Right lobe of liver (tissue), 4 donors: ENCODE measurements at regions not wholly inside any gene's neighbourhood (a gene's known extent, or its start where the extent isn't known, plus 50 kb on each side); places are given as distances from the start of the nearest gene placed in this dataset.

ENCODE experiments used
- CTCF ChIP-seq, 4 donors: fragments of 200-600 bp in 3 of 4; fragments of 450-650 bp in 1 of 4; IDR thresholded peaks; one replicate each; pipeline versions ENCODE4 v1.5.1 to v1.8.0; 2016 to 2022; ENCODE audit warnings: antibody characterized with exemption in 4 of 4, mild to moderate bottlenecking in 2 of 4
- POLR2A ChIP-seq: fragments of 450-650 bp; IDR thresholded peaks from one replicate; pipeline ENCODE4 v1.6.1; 2017; ENCODE audit warnings: antibody characterized with exemption, mild to moderate bottlenecking
- donor health status: DM: no; HTN: no; CAD: no.
- donor health status: DM: no; HTN: no; CAD: no.
- donor health status: DM: no; HTN: yes; CAD: no.

GRCh38 chr19:33905473-33905936 is 108.8 kb downstream of the KCTD15 start:
- TF ChIP-seq CTCF (IDR thresholded peaks at IDR 0.05) (no peak), POLR2A (no peak)
